ENCODE measurements at regions not wholly inside any gene's neighbourhood (a gene's known extent, or its start where the extent isn't known, plus 50 kb on each side); places are given as distances from the start of the nearest gene placed in this dataset.

DNA sequence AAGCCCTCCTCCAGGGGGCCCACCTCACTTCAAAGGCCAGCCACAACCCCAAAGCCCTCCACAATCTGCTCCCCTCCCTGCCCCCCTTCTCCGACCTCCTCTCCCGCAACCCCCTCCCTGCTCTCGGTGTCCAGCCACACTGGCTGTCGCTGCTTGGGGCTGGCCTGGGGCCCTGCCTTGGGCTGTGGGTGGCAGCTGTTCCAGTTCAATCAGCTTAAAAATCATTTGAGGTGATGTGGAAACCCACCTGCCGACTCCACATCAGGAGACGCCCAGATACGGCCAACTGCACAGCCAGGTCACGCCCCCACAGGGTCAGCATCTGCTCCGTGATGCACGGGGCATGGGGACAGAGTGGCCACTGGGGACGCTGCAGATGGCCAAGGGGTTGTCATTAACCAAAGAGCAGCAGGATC is 107.0 kb upstream of the MVB12B start:
- Histone ChIP-seq H3K9me1 (ENCODE audit: control insufficient read depth, extremely low read depth, insufficient read depth, low read length) (no peaks in the 10 kb centered on the region), H4K20me1 (ENCODE audit: control insufficient read depth, extremely low read depth, insufficient read depth, low read length) (no peaks in the 10 kb centered on the region), H3K9ac (ENCODE audit: control insufficient read depth, extremely low read depth, insufficient read depth, low read length) (no peak overlapping the region), H3K9me3 (ENCODE audit: control insufficient read depth, low read depth, low read length) (no peaks in the 10 kb centered on the region), H3K27ac (ENCODE audit: control insufficient read depth, insufficient read depth, low read length) (no peak overlapping the region), H2AFZ (ENCODE audit: control insufficient read depth, low read length) (no peak overlapping the region), H3K4me2 (ENCODE audit: control insufficient read depth, extremely low read depth, insufficient read depth, low read depth, low read length) (no peak overlapping the region), H3K4me3 (ENCODE audit: control insufficient read depth in 2 of 3, extremely low read depth in 1 of 3, insufficient read depth in 2 of 3, low read depth in 1 of 3, low read length in 3 of 3) (no peak overlapping the region), H3K4me1 (ENCODE audit: control insufficient read depth, extremely low read depth, insufficient read depth, low read length) (no peaks in the 10 kb centered on the region), H3K79me2 (ENCODE audit: control insufficient read depth, insufficient read depth, low read length) (no peaks in the 10 kb centered on the region), H3K36me3 (ENCODE audit: control insufficient read depth in 2 of 2, extremely low read depth in 1 of 2, insufficient read depth in 2 of 2, low read length in 2 of 2) (no peaks in the 10 kb centered on the region), H3K27me3 (ENCODE audit: control insufficient read depth, extremely low read depth, insufficient read depth, low read length) (peaks cover 43% of the 10 kb centered on the region)
- FAIRE-seq = no peak
- dilution Hi-C loops (cut with MboI; ENCODE audit: extremely low pct_ligation_motif_present, low sequenced_read_pairs) = no loop called here
- no peak for DNase-seq (ENCODE audit: low read depth, low spot score)
- TF ChIP-seq, protein P1, sequence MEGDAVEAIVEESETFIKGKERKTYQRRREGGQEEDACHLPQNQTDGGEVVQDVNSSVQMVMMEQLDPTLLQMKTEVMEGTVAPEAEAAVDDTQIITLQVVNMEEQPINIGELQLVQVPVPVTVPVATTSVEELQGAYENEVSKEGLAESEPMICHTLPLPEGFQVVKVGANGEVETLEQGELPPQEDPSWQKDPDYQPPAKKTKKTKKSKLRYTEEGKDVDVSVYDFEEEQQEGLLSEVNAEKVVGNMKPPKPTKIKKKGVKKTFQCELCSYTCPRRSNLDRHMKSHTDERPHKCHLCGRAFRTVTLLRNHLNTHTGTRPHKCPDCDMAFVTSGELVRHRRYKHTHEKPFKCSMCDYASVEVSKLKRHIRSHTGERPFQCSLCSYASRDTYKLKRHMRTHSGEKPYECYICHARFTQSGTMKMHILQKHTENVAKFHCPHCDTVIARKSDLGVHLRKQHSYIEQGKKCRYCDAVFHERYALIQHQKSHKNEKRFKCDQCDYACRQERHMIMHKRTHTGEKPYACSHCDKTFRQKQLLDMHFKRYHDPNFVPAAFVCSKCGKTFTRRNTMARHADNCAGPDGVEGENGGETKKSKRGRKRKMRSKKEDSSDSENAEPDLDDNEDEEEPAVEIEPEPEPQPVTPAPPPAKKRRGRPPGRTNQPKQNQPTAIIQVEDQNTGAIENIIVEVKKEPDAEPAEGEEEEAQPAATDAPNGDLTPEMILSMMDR (optimal IDR thresholded peaks at IDR 0.05 in 1 of 3, IDR thresholded peaks at IDR 0.05 in 1 of 3, conservative IDR thresholded peaks at IDR 0.05 in 1 of 3; ENCODE audit: extremely low read depth in 1 of 3, insufficient read depth in 2 of 3, low read length in 3 of 3) = no peak
- no peak for TF ChIP-seq EZH2 (IDR thresholded peaks at IDR 0.05; ENCODE audit: low read length)

DNA sequence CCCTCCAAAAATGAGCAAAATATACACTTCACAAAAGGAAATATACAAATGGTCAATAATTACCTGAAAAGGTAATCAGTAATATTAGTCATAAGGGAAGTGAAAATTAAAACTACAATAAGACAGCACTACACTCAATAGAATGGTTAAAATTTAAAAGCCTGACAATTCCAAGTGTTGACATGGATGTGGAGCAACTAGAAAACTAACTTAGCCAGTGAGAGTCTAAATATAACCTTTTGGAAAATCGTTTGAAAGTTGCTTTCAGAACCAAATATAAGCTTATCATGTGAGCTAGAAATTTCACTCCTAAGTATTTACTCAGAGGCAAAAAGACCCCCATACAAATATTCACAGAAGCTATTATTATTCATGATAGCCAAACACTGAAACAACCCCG is 105.1 kb upstream of the MVB12B start:
- H3K36me3 ChIP-seq (ENCODE audit: control insufficient read depth in 2 of 2, extremely low read depth in 1 of 2, insufficient read depth in 2 of 2, low read length in 2 of 2) = no peaks in the 10 kb centered on the region
- no peak overlapping the region for H2AFZ ChIP-seq (ENCODE audit: control insufficient read depth, low read length)
- FAIRE-seq (no peak), DNase-seq (ENCODE audit: low read depth, low spot score) (no peak)
- H3K9me3 ChIP-seq (ENCODE audit: control insufficient read depth, low read depth, low read length) = no peaks in the 10 kb centered on the region
- H3K4me2 ChIP-seq (ENCODE audit: control insufficient read depth, extremely low read depth, insufficient read depth, low read depth, low read length) = no peak overlapping the region
- TF ChIP-seq, protein P1 (optimal IDR thresholded peaks at IDR 0.05 in 1 of 3, IDR thresholded peaks at IDR 0.05 in 1 of 3, conservative IDR thresholded peaks at IDR 0.05 in 1 of 3; ENCODE audit: extremely low read depth in 1 of 3, insufficient read depth in 2 of 3, low read length in 3 of 3) = no peak
- no peak for TF ChIP-seq EZH2 (IDR thresholded peaks at IDR 0.05; ENCODE audit: low read length)
- H3K27ac ChIP-seq (ENCODE audit: control insufficient read depth, insufficient read depth, low read length) = no peak overlapping the region
- H3K4me1 ChIP-seq (ENCODE audit: control insufficient read depth, extremely low read depth, insufficient read depth, low read length) = no peaks in the 10 kb centered on the region
- dilution Hi-C loops (cut with MboI; ENCODE audit: extremely low pct_ligation_motif_present, low sequenced_read_pairs) = no loop called here
- H3K79me2 ChIP-seq (ENCODE audit: control insufficient read depth, insufficient read depth, low read length) = no peaks in the 10 kb centered on the region
- no peaks in the 10 kb centered on the region for H4K20me1 ChIP-seq (ENCODE audit: control insufficient read depth, extremely low read depth, insufficient read depth, low read length)
- no peak overlapping the region for H3K9ac ChIP-seq (ENCODE audit: control insufficient read depth, extremely low read depth, insufficient read depth, low read length)
- no peak overlapping the region for H3K4me3 ChIP-seq (ENCODE audit: control insufficient read depth in 2 of 3, extremely low read depth in 1 of 3, insufficient read depth in 2 of 3, low read depth in 1 of 3, low read length in 3 of 3)
- no peaks in the 10 kb centered on the region for H3K9me1 ChIP-seq (ENCODE audit: control insufficient read depth, extremely low read depth, insufficient read depth, low read length)
- H3K27me3 ChIP-seq (ENCODE audit: control insufficient read depth, extremely low read depth, insufficient read depth, low read length) = peaks cover 36% of the 10 kb centered on the region
